ENCODE measurements at regions not wholly inside any gene's neighbourhood (a gene's known extent, or its start where the extent isn't known, plus 50 kb on each side); places are given as distances from the start of the nearest gene placed in this dataset.

DNA sequence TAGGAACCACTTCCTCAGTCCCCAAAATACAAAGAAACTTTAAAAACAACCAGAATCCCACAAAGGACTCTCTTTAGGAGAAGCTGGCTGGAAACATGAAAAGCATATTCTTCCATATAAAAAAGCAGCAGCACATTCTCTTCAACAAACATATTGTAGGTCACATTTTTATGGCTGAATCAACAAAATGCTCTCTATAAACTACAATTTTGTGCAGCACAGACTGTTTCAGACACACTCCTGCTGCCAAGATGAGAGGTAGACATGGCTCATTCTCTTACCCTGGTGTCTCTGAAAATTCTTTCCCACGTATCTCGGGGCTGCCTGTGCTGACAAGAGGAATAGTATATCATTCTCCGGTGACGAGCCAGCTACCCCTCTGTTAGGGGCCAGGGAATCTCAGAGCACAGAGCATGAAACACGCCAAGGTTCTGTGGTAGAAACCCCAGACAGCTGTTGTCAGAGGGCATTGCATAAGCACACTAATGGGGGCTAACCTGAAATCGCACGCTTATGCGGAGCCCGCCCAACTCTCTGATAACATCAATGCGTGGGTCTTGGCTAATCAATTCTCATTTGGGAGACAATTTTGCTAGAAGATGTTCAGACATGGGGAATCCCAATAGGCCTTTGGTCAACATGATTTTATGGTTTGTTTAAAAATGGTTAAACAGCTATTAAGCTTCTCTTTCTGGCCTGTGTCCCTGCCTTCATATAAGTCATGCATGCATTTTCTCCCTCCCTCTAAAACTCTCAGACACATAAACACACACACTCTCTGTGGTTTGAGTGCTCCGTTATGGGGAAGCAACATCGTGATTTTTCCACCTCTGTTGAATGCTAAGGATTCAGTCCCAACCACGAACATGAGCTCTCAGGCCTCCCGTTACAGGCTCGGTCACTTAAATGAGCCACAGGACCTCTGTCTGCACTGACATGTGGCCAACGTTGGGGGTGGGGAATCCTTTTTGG is 177.5 kb downstream of the INO80D start:
- TF ChIP-seq, protein P1, sequence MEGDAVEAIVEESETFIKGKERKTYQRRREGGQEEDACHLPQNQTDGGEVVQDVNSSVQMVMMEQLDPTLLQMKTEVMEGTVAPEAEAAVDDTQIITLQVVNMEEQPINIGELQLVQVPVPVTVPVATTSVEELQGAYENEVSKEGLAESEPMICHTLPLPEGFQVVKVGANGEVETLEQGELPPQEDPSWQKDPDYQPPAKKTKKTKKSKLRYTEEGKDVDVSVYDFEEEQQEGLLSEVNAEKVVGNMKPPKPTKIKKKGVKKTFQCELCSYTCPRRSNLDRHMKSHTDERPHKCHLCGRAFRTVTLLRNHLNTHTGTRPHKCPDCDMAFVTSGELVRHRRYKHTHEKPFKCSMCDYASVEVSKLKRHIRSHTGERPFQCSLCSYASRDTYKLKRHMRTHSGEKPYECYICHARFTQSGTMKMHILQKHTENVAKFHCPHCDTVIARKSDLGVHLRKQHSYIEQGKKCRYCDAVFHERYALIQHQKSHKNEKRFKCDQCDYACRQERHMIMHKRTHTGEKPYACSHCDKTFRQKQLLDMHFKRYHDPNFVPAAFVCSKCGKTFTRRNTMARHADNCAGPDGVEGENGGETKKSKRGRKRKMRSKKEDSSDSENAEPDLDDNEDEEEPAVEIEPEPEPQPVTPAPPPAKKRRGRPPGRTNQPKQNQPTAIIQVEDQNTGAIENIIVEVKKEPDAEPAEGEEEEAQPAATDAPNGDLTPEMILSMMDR (IDR thresholded peaks at IDR 0.05): no peak
- no peak for TF ChIP-seq POLR2A (IDR thresholded peaks at IDR 0.05)
